Suppressor macrophage treated with lipopolysaccharide for 4 hours (primary cell): ENCODE measurements at regions not wholly inside any gene's neighbourhood (a gene's known extent, or its start where the extent isn't known, plus 50 kb on each side); places are given as distances from the start of the nearest gene placed in this dataset.

Source experiments
- DNase-seq: peaks from one replicate; pipeline ENCODE4 v3.0.0-alpha.2; 2020

GRCh38 chr13:73480779-73481559 lies 422.2 kb downstream of the KLF5 start:
- DNase-seq = no peak

GRCh38 chr13:73479856-73480255 lies 421.1 kb downstream of the KLF5 start:
- DNase-seq = no peak

GRCh38 chr13:73479351-73479750 lies 420.5 kb downstream of the KLF5 start:
- no peak for DNase-seq

- no peak for DNase-seq
Measured at GRCh38 chr13:73477441-73477840, 418.6 kb downstream of the KLF5 start.

- no peak for DNase-seq
Measured at GRCh38 chr13:73473016-73473415, 414.2 kb downstream of the KLF5 start.

GRCh38 chr13:73467125-73467524 lies 408.3 kb downstream of the KLF5 start:
- no peak for DNase-seq

- no peak for DNase-seq
Measured at GRCh38 chr13:73466561-73466960, 407.8 kb downstream of the KLF5 start.

GRCh38 chr13:73465617-73465971 lies 406.8 kb downstream of the KLF5 start:
- DNase-seq = no peak

GRCh38 chr13:73464758-73465616 lies 406.2 kb downstream of the KLF5 start:
- DNase-seq = no peak

- DNase-seq = no peak
Measured at GRCh38 chr13:73462241-73462640, 403.4 kb downstream of the KLF5 start.

- DNase-seq = no peak
Measured at GRCh38 chr13:73451221-73452029, 392.6 kb downstream of the KLF5 start.

GRCh38 chr13:73450583-73450982 lies 391.8 kb downstream of the KLF5 start:
- no peak for DNase-seq

GRCh38 chr13:73449252-73449651 lies 390.4 kb downstream of the KLF5 start:
- no peak for DNase-seq

- no peak for DNase-seq
Measured at GRCh38 chr13:73440296-73440895, 381.6 kb downstream of the KLF5 start.

- DNase-seq = no peak
Measured at GRCh38 chr13:73433890-73434289, 375.1 kb downstream of the KLF5 start.

- no peak for DNase-seq
Measured at GRCh38 chr13:73433458-73433857, 374.7 kb downstream of the KLF5 start.

- no peak for DNase-seq
Measured at GRCh38 chr13:73429701-73430100, 370.9 kb downstream of the KLF5 start.

GRCh38 chr13:73428706-73429105 lies 369.9 kb downstream of the KLF5 start:
- DNase-seq = no peak

- no peak for DNase-seq
Measured at GRCh38 chr13:73428137-73428536, 369.3 kb downstream of the KLF5 start.

- no peak for DNase-seq
Measured at GRCh38 chr13:73422973-73423372, 364.2 kb downstream of the KLF5 start.

- DNase-seq = no peak
Measured at GRCh38 chr13:73421310-73421912, 362.6 kb downstream of the KLF5 start.

- no peak for DNase-seq
Measured at GRCh38 chr13:73419186-73419585, 360.4 kb downstream of the KLF5 start.
